K562 (cell line): ENCODE measurements at regions not wholly inside any gene's neighbourhood (a gene's known extent, or its start where the extent isn't known, plus 50 kb on each side); places are given as distances from the start of the nearest gene placed in this dataset.
"Not testable (repeated sequence)": the region's sequence is repeated elsewhere in the genome, so short reads cannot be mapped to it uniquely, and the experiment has no call there.

ENCODE experiments used
- CTCF ChIP-seq, 3 experiments: IDR thresholded peaks in 2 of 3; conservative IDR thresholded peaks in 1 of 3; 2 replicates each; pipeline ENCODE4 v1.5.1; 2011 to 2012; ENCODE audit warnings: low read length in 3 of 3, mild to moderate bottlenecking in 3 of 3, control low read depth in 2 of 3, improper control_type of control experiment in 1 of 3, inconsistent platforms in 1 of 3, low read depth in 1 of 3, mixed read lengths in 1 of 3, moderate library complexity in 1 of 3; ENCODE audit not compliant: insufficient read depth in 2 of 3
- HINFP ChIP-seq: fragments of 450-650 bp; conservative IDR thresholded peaks from 2 replicates; pipeline ENCODE4 v1.6.1; 2016; ENCODE audit warnings: missing genetic modification characterization, low read depth, mild to moderate bottlenecking, control low read depth, missing compliant biosample characterization
- MAX ChIP-seq: sonication (generic); formaldehyde crosslinking; IDR thresholded peaks from 2 replicates; pipeline ENCODE4 v1.9.0; 2022; ENCODE audit warnings: mild to moderate bottlenecking, missing genetic modification reagents
- MEF2A ChIP-seq: IDR thresholded peaks from 2 replicates; pipeline ENCODE4 v1.6.1; 2011; ENCODE audit warnings: low read depth, mild to moderate bottlenecking, low read length, moderate library complexity; ENCODE audit not compliant: control insufficient read depth
- RERE ChIP-seq: sonication (generic); formaldehyde crosslinking; IDR thresholded peaks from 2 replicates; pipeline ENCODE4 v1.8.0; 2023; ENCODE audit warnings: missing genetic modification reagents, mild to moderate bottlenecking, borderline replicate concordance
- ZBTB43 ChIP-seq: sonication (generic); formaldehyde crosslinking; IDR thresholded peaks from 2 replicates; pipeline ENCODE4 v1.8.0; 2023; ENCODE audit warnings: mild to moderate bottlenecking, missing genetic modification reagents
- ZHX1 ChIP-seq: fragments of 150-350 bp; conservative IDR thresholded peaks from 2 replicates; pipeline ENCODE4 v1.6.1; 2014; ENCODE audit warnings: low read length

- TF ChIP-seq HINFP; RERE; CTCF (IDR thresholded peaks at IDR 0.05 in 2 of 3, conservative IDR thresholded peaks at IDR 0.05 in 1 of 3; ENCODE audit: insufficient read depth in 2 of 3, low read depth in 1 of 3, low read length in 3 of 3); MAX (CRISPR knock-in tag); MEF2A; ZBTB43 (CRISPR knock-in tag); ZHX1: not testable (repeated sequence)
These were observed 570.8 kb upstream of the PTGER4 start for GRCh38 chr5:40108764-40109390.
